IMR-90 (cell line): ENCODE measurements at regions not wholly inside any gene's neighbourhood (a gene's known extent, or its start where the extent isn't known, plus 50 kb on each side); places are given as distances from the start of the nearest gene placed in this dataset.

ENCODE experiments used
- ATAC-seq: fragments of 200-7000 bp; cut with Tn5 transposase; 2 replicates; pipeline ENCODE4 v1.9.1; 2020; ENCODE audit warnings: low read depth, mild to moderate bottlenecking, moderate library complexity
- BruUV-seq: library from RNA; stranded (reverse); fragments of 400-500 nt; replicated peaks from 2 replicates; lab custom pipeline; 2021; lab: Mats Ljungman, UMichigan
- CTCF ChIA-PET: fragments of 300-600 bp; formaldehyde crosslinking; extraction: SDS; loops from one replicate; lab custom pipeline; 2021; ENCODE audit warnings: antibody characterized with exemption; lab: Yijun Ruan, JAX
- POLR2A ChIA-PET: fragments of 300-600 bp; sonication (Branson Sonifier 250); formaldehyde crosslinking; loops from one replicate; lab custom pipeline; 2022; ENCODE audit warnings: antibody characterized with exemption; ENCODE audit not compliant: unreplicated experiment; lab: Charles Lee
- DNase-seq: peaks from one replicate; pipeline ENCODE4 v3.0.0; 2013
- H2AFZ ChIP-seq: replicated peaks from 2 replicates; pipeline ENCODE3; 2013; ENCODE audit warnings: low read length, mild to moderate bottlenecking; ENCODE audit not compliant: poor library complexity
- H2AK5ac ChIP-seq: 2 replicates; pipeline ENCODE4 v1.6.1; 2013; ENCODE audit warnings: low read depth, low read length, inconsistent platforms
- H2AK9ac ChIP-seq: replicated peaks from 2 replicates; pipeline ENCODE3; 2013; ENCODE audit warnings: mild to moderate bottlenecking, low read depth, low read length, moderate library complexity; ENCODE audit not compliant: poor library complexity
- H2BK120ac ChIP-seq: 2 replicates; pipeline ENCODE4 v1.6.1; 2013; ENCODE audit warnings: low read depth, low read length, inconsistent platforms
- H2BK15ac ChIP-seq: 3 replicates; pipeline ENCODE4 v1.6.1; 2013; ENCODE audit warnings: low read depth, low read length, inconsistent platforms
- H2BK20ac ChIP-seq: 2 replicates; pipeline ENCODE4 v1.6.1; 2013; ENCODE audit warnings: low read depth, mild to moderate bottlenecking, inconsistent platforms, low read length, moderate library complexity
- H2BK5ac ChIP-seq: 2 replicates; pipeline ENCODE4 v1.6.1; 2013; ENCODE audit warnings: mild to moderate bottlenecking, low read depth, low read length, inconsistent platforms; ENCODE audit not compliant: poor library complexity, severe bottlenecking
- H3K14ac ChIP-seq: replicated peaks from 2 replicates; pipeline ENCODE4 v1.6.1; 2013; ENCODE audit warnings: low read depth, low read length, inconsistent platforms
- H3K18ac ChIP-seq: 2 replicates; pipeline ENCODE4 v1.6.1; 2013; ENCODE audit warnings: low read depth, low read length, control low read depth
- H3K23ac ChIP-seq: 2 replicates; pipeline ENCODE4 v1.6.1; 2013; ENCODE audit warnings: low read depth, low read length, inconsistent platforms
- H3K27ac ChIP-seq: 2 replicates; pipeline ENCODE4 v1.5.1; 2013; ENCODE audit warnings: mild to moderate bottlenecking, control low read depth, low read length; ENCODE audit not compliant: insufficient read depth
- H3K27me3 ChIP-seq: 2 replicates; pipeline ENCODE4 v1.6.1; 2013; ENCODE audit warnings: low read length; ENCODE audit not compliant: control insufficient read depth, insufficient read depth
- H3K36me3 ChIP-seq: 2 replicates; pipeline ENCODE4 v1.6.1; 2013; ENCODE audit warnings: low read length, mixed read lengths; ENCODE audit not compliant: control insufficient read depth, insufficient read depth
- H3K4ac ChIP-seq: 2 replicates; pipeline ENCODE4 v1.6.1; 2013; ENCODE audit warnings: low read depth, low read length, inconsistent platforms
- H3K4me1 ChIP-seq: 2 replicates; pipeline ENCODE4 v1.6.1; 2013; ENCODE audit warnings: low read length, mixed read lengths; ENCODE audit not compliant: control insufficient read depth, insufficient read depth
- H3K4me2 ChIP-seq: 2 replicates; pipeline ENCODE4 v1.6.1; 2013; ENCODE audit warnings: low read depth, mild to moderate bottlenecking, control low read depth, low read length, moderate library complexity
- H3K4me3 ChIP-seq: 2 replicates; pipeline ENCODE4 v1.5.1; 2013; ENCODE audit warnings: low read depth, mild to moderate bottlenecking, control low read depth, low read length, moderate library complexity; ENCODE audit not compliant: insufficient read depth
- H3K56ac ChIP-seq: 2 replicates; pipeline ENCODE4 v1.6.1; 2013; ENCODE audit warnings: low read length, inconsistent platforms; ENCODE audit not compliant: insufficient read depth; ENCODE audit errors: extremely low read depth
- H3K79me1 ChIP-seq, 2 experiments: 2 replicates each; pipeline ENCODE4 v1.6.1; 2013; ENCODE audit warnings: low read length in 2 of 2, inconsistent platforms in 1 of 2, low read depth in 1 of 2
- H3K9ac ChIP-seq: 2 replicates; pipeline ENCODE4 v1.6.1; 2013; ENCODE audit warnings: low read depth, low read length, control low read depth
- H3K9me1 ChIP-seq: 2 replicates; pipeline ENCODE4 v1.6.1; 2013; ENCODE audit warnings: low read length, inconsistent platforms; ENCODE audit not compliant: insufficient read depth
- H3K9me3 ChIP-seq: 2 replicates; pipeline ENCODE4 v1.6.1; 2013; ENCODE audit warnings: low read length; ENCODE audit not compliant: control insufficient read depth, insufficient read depth
- H4K20me1 ChIP-seq: 2 replicates; pipeline ENCODE4 v1.6.1; 2013; ENCODE audit warnings: low read length, inconsistent platforms; ENCODE audit not compliant: insufficient read depth
- H4K5ac ChIP-seq: 2 replicates; pipeline ENCODE4 v1.6.1; 2013; ENCODE audit warnings: mild to moderate bottlenecking, low read depth, low read length, control low read depth
- H4K8ac ChIP-seq, 2 experiments: 2 replicates each; pipeline ENCODE4 v1.6.1; 2013; ENCODE audit warnings: low read depth in 2 of 2, low read length in 2 of 2, control low read depth in 1 of 2, inconsistent platforms in 1 of 2
- H4K91ac ChIP-seq: 2 replicates; pipeline ENCODE4 v1.6.1; 2013; ENCODE audit warnings: low read depth, low read length, inconsistent platforms; ENCODE audit not compliant: insufficient read depth
- CTCF ChIP-seq: conservative IDR thresholded peaks from 2 replicates; pipeline ENCODE4 v1.5.1; 2012; ENCODE audit warnings: mild to moderate bottlenecking, low read depth, low read length, improper control_type of control experiment
- FOS ChIP-seq: fragments of 150-350 bp; IDR thresholded peaks from 2 replicates; pipeline ENCODE4 v1.6.1; 2016; ENCODE audit warnings: low read depth, low read length
- NFE2L2 ChIP-seq: fragments of 150-350 bp; IDR thresholded peaks from 2 replicates; pipeline ENCODE4 v1.6.1; 2016; ENCODE audit warnings: low read depth, mild to moderate bottlenecking, low read length
- POLR2A ChIP-seq: IDR thresholded peaks from 2 replicates; pipeline ENCODE4 v1.6.1; 2012; ENCODE audit warnings: mild to moderate bottlenecking, low read depth, low read length
- RAD21 ChIP-seq: IDR thresholded peaks from 2 replicates; pipeline ENCODE4 v1.6.1; 2012; ENCODE audit warnings: low read length, improper control_type of control experiment
- RFX5 ChIP-seq: IDR thresholded peaks from 2 replicates; pipeline ENCODE4 v1.8.0; 2012; ENCODE audit warnings: low read depth, mild to moderate bottlenecking, low read length, moderate library complexity
- USF2 ChIP-seq: fragments of 150-350 bp; IDR thresholded peaks from 2 replicates; pipeline ENCODE4 v1.6.1; 2017; ENCODE audit warnings: mild to moderate bottlenecking, antibody characterized with exemption, low read length, low read depth
- WGBS, 2 experiments: methylation state at CpG; one replicate each; pipeline versions ENCODE4 v1.1.5 to v1.1.7; 2013; ENCODE audit warnings: missing lambda C conversion rate in 2 of 2; ENCODE audit not compliant: insufficient read length in 1 of 2; ENCODE audit errors: extremely low coverage in 2 of 2; 5-methylcytosine and 5-hydroxymethylcytosine counted together
- dilution Hi-C: fragments of 300-500 bp; cut with HindIII; formaldehyde crosslinking; loops from one replicate; pipeline ENCODE4 v1.14.3; 2018; ENCODE audit warnings: low sequenced_read_pairs; ENCODE audit not compliant: unreplicated experiment
- in situ Hi-C: fragments of 300-500 bp; cut with MboI; formaldehyde crosslinking; loops from 3 replicates; pipeline ENCODE4 v1.14.3; 2019; ENCODE audit warnings: low sequenced_read_pairs, inconsistent platforms, mixed read lengths
- intact Hi-C: fragments of 100-400 bp; cut with micrococcal nuclease; formaldehyde crosslinking; loops from 2 replicates; pipeline ENCODE4 v1.10.0; 2022

- no TSS peak for BruUV-seq
These were observed 375.9 kb downstream of the TNS1 start for GRCh38 chr2:217626926-217627325.

More at GRCh38 chr2:217626926-217627325, 375.9 kb downstream of the TNS1 start:
- no peak for TF ChIP-seq USF2
- no peak for TF ChIP-seq RFX5
- TF ChIP-seq RAD21, result no peak
- no peak for TF ChIP-seq NFE2L2
- no peak for TF ChIP-seq POLR2A
- no peak for TF ChIP-seq CTCF
- TF ChIP-seq FOS, result no peak
- H2AK9ac ChIP-seq, result no peak overlapping the region
- no peak for ATAC-seq
- no peak overlapping the region for H4K5ac ChIP-seq
- no peak overlapping the region for H2BK20ac ChIP-seq
- H2AK5ac ChIP-seq, result no peak overlapping the region
- H3K9ac ChIP-seq, result no peak overlapping the region
- intact Hi-C loops, result loop anchor here (10.0 kb wide), 1 partner anchor 932 kb away; the partner anchor contains the start of gene IGFBP5
- H3K4ac ChIP-seq, result no peak overlapping the region
- no peaks in the 10 kb centered on the region for H3K36me3 ChIP-seq
- no peak overlapping the region for H3K14ac ChIP-seq
- no peaks in the 10 kb centered on the region for H3K79me1 ChIP-seq
- ChIA-PET POLR2A (no interaction called here), CTCF (no interaction called here)
- H2AFZ ChIP-seq, result no peak overlapping the region
- no peak overlapping the region for H3K27ac ChIP-seq
- H2BK5ac ChIP-seq, result no peak overlapping the region
- in situ Hi-C loops, result no loop called here
- no peaks in the 10 kb centered on the region for H4K20me1 ChIP-seq
- no peaks in the 10 kb centered on the region for H3K9me3 ChIP-seq
- no peak overlapping the region for H3K4me3 ChIP-seq
- DNase-seq, result no peak
- H4K8ac ChIP-seq, result no peak overlapping the region
- H2BK15ac ChIP-seq, result no peak overlapping the region
- dilution Hi-C loops, result no loop called here
- no peak overlapping the region for H3K56ac ChIP-seq
- WGBS, 2 experiments, result 100% methylated on average over 1 of the region's 5 CpGs; no CpG with 5 or more reads in 1 of the 2 experiments
- peaks cover 20% of the 10 kb centered on the region for H3K4me1 ChIP-seq
- peaks cover 6% of the 10 kb centered on the region; the same call in 1 of the 2 replicates for H3K27me3 ChIP-seq
- peaks cover 7% of the 10 kb centered on the region for H3K9me1 ChIP-seq
- no peak overlapping the region for H3K23ac ChIP-seq
- no peak overlapping the region for H3K4me2 ChIP-seq
- no peak overlapping the region for H4K91ac ChIP-seq
- H2BK120ac ChIP-seq, result 0 out of 2 replicates have a peak overlapping the region, but pooled peaks have one; percentile 32
- H3K18ac ChIP-seq, result no peak overlapping the region
